IMR-90 (cell line): ENCODE measurements at regions not wholly inside any gene's neighbourhood (a gene's known extent, or its start where the extent isn't known, plus 50 kb on each side); places are given as distances from the start of the nearest gene placed in this dataset.

Source experiments
- ATAC-seq: fragments of 200-7000 bp; cut with Tn5 transposase; 2 replicates; pipeline ENCODE4 v1.9.1; 2020; ENCODE audit warnings: low read depth, mild to moderate bottlenecking, moderate library complexity
- BruUV-seq: library from RNA; stranded (reverse); fragments of 400-500 nt; replicated peaks from 2 replicates; lab custom pipeline; 2021; lab: Mats Ljungman, UMichigan
- CTCF ChIA-PET: fragments of 300-600 bp; formaldehyde crosslinking; extraction: SDS; loops from one replicate; lab custom pipeline; 2021; ENCODE audit warnings: antibody characterized with exemption; lab: Yijun Ruan, JAX
- POLR2A ChIA-PET: fragments of 300-600 bp; sonication (Branson Sonifier 250); formaldehyde crosslinking; loops from one replicate; lab custom pipeline; 2022; ENCODE audit warnings: antibody characterized with exemption; ENCODE audit not compliant: unreplicated experiment; lab: Charles Lee
- DNase-seq: peaks from one replicate; pipeline ENCODE4 v3.0.0; 2013
- H2AFZ ChIP-seq: replicated peaks from 2 replicates; pipeline ENCODE3; 2013; ENCODE audit warnings: low read length, mild to moderate bottlenecking; ENCODE audit not compliant: poor library complexity
- H2AK5ac ChIP-seq: 2 replicates; pipeline ENCODE4 v1.6.1; 2013; ENCODE audit warnings: low read depth, low read length, inconsistent platforms
- H2AK9ac ChIP-seq: replicated peaks from 2 replicates; pipeline ENCODE3; 2013; ENCODE audit warnings: mild to moderate bottlenecking, low read depth, low read length, moderate library complexity; ENCODE audit not compliant: poor library complexity
- H2BK120ac ChIP-seq: 2 replicates; pipeline ENCODE4 v1.6.1; 2013; ENCODE audit warnings: low read depth, low read length, inconsistent platforms
- H2BK15ac ChIP-seq: 3 replicates; pipeline ENCODE4 v1.6.1; 2013; ENCODE audit warnings: low read depth, low read length, inconsistent platforms
- H2BK20ac ChIP-seq: 2 replicates; pipeline ENCODE4 v1.6.1; 2013; ENCODE audit warnings: low read depth, mild to moderate bottlenecking, inconsistent platforms, low read length, moderate library complexity
- H2BK5ac ChIP-seq: 2 replicates; pipeline ENCODE4 v1.6.1; 2013; ENCODE audit warnings: mild to moderate bottlenecking, low read depth, low read length, inconsistent platforms; ENCODE audit not compliant: poor library complexity, severe bottlenecking
- H3K14ac ChIP-seq: replicated peaks from 2 replicates; pipeline ENCODE4 v1.6.1; 2013; ENCODE audit warnings: low read depth, low read length, inconsistent platforms
- H3K18ac ChIP-seq: 2 replicates; pipeline ENCODE4 v1.6.1; 2013; ENCODE audit warnings: low read depth, low read length, control low read depth
- H3K23ac ChIP-seq: 2 replicates; pipeline ENCODE4 v1.6.1; 2013; ENCODE audit warnings: low read depth, low read length, inconsistent platforms
- H3K27ac ChIP-seq: 2 replicates; pipeline ENCODE4 v1.5.1; 2013; ENCODE audit warnings: mild to moderate bottlenecking, control low read depth, low read length; ENCODE audit not compliant: insufficient read depth
- H3K27me3 ChIP-seq: 2 replicates; pipeline ENCODE4 v1.6.1; 2013; ENCODE audit warnings: low read length; ENCODE audit not compliant: control insufficient read depth, insufficient read depth
- H3K36me3 ChIP-seq: 2 replicates; pipeline ENCODE4 v1.6.1; 2013; ENCODE audit warnings: low read length, mixed read lengths; ENCODE audit not compliant: control insufficient read depth, insufficient read depth
- H3K4ac ChIP-seq: 2 replicates; pipeline ENCODE4 v1.6.1; 2013; ENCODE audit warnings: low read depth, low read length, inconsistent platforms
- H3K4me1 ChIP-seq: 2 replicates; pipeline ENCODE4 v1.6.1; 2013; ENCODE audit warnings: low read length, mixed read lengths; ENCODE audit not compliant: control insufficient read depth, insufficient read depth
- H3K4me2 ChIP-seq: 2 replicates; pipeline ENCODE4 v1.6.1; 2013; ENCODE audit warnings: low read depth, mild to moderate bottlenecking, control low read depth, low read length, moderate library complexity
- H3K4me3 ChIP-seq: 2 replicates; pipeline ENCODE4 v1.5.1; 2013; ENCODE audit warnings: low read depth, mild to moderate bottlenecking, control low read depth, low read length, moderate library complexity; ENCODE audit not compliant: insufficient read depth
- H3K56ac ChIP-seq: 2 replicates; pipeline ENCODE4 v1.6.1; 2013; ENCODE audit warnings: low read length, inconsistent platforms; ENCODE audit not compliant: insufficient read depth; ENCODE audit errors: extremely low read depth
- H3K79me1 ChIP-seq, 2 experiments: 2 replicates each; pipeline ENCODE4 v1.6.1; 2013; ENCODE audit warnings: low read length in 2 of 2, inconsistent platforms in 1 of 2, low read depth in 1 of 2
- H3K9ac ChIP-seq: 2 replicates; pipeline ENCODE4 v1.6.1; 2013; ENCODE audit warnings: low read depth, low read length, control low read depth
- H3K9me1 ChIP-seq: 2 replicates; pipeline ENCODE4 v1.6.1; 2013; ENCODE audit warnings: low read length, inconsistent platforms; ENCODE audit not compliant: insufficient read depth
- H3K9me3 ChIP-seq: 2 replicates; pipeline ENCODE4 v1.6.1; 2013; ENCODE audit warnings: low read length; ENCODE audit not compliant: control insufficient read depth, insufficient read depth
- H4K20me1 ChIP-seq: 2 replicates; pipeline ENCODE4 v1.6.1; 2013; ENCODE audit warnings: low read length, inconsistent platforms; ENCODE audit not compliant: insufficient read depth
- H4K5ac ChIP-seq: 2 replicates; pipeline ENCODE4 v1.6.1; 2013; ENCODE audit warnings: mild to moderate bottlenecking, low read depth, low read length, control low read depth
- H4K8ac ChIP-seq, 2 experiments: 2 replicates each; pipeline ENCODE4 v1.6.1; 2013; ENCODE audit warnings: low read depth in 2 of 2, low read length in 2 of 2, control low read depth in 1 of 2, inconsistent platforms in 1 of 2
- H4K91ac ChIP-seq: 2 replicates; pipeline ENCODE4 v1.6.1; 2013; ENCODE audit warnings: low read depth, low read length, inconsistent platforms; ENCODE audit not compliant: insufficient read depth
- MAFK ChIP-seq: IDR thresholded peaks from 2 replicates; pipeline ENCODE4 v1.6.1; 2012; ENCODE audit warnings: low read depth, low read length, improper control_type of control experiment
- POLR2A ChIP-seq: IDR thresholded peaks from 2 replicates; pipeline ENCODE4 v1.6.1; 2012; ENCODE audit warnings: mild to moderate bottlenecking, low read depth, low read length
- RAD21 ChIP-seq: IDR thresholded peaks from 2 replicates; pipeline ENCODE4 v1.6.1; 2012; ENCODE audit warnings: low read length, improper control_type of control experiment
- SMC3 ChIP-seq: fragments of 150-350 bp; IDR thresholded peaks from 2 replicates; pipeline ENCODE4 v1.6.1; 2016; ENCODE audit warnings: low read depth, mild to moderate bottlenecking, antibody characterized with exemption, low read length, moderate library complexity
- WGBS, 2 experiments: methylation state at CpG; one replicate each; pipeline versions ENCODE4 v1.1.5 to v1.1.7; 2013; ENCODE audit warnings: missing lambda C conversion rate in 2 of 2; ENCODE audit not compliant: insufficient read length in 1 of 2; ENCODE audit errors: extremely low coverage in 2 of 2; 5-methylcytosine and 5-hydroxymethylcytosine counted together
- dilution Hi-C: fragments of 300-500 bp; cut with HindIII; formaldehyde crosslinking; loops from one replicate; pipeline ENCODE4 v1.14.3; 2018; ENCODE audit warnings: low sequenced_read_pairs; ENCODE audit not compliant: unreplicated experiment
- in situ Hi-C: fragments of 300-500 bp; cut with MboI; formaldehyde crosslinking; loops from 3 replicates; pipeline ENCODE4 v1.14.3; 2019; ENCODE audit warnings: low sequenced_read_pairs, inconsistent platforms, mixed read lengths
- intact Hi-C: fragments of 100-400 bp; cut with micrococcal nuclease; formaldehyde crosslinking; loops from 2 replicates; pipeline ENCODE4 v1.10.0; 2022
- TF ChIP-seq, protein P1 (sequence below): conservative IDR thresholded peaks from 2 replicates; pipeline ENCODE4 v1.5.1; 2012; ENCODE audit warnings: mild to moderate bottlenecking, low read depth, low read length, improper control_type of control experiment
- TF ChIP-seq, protein P2 (sequence below): fragments of 150-350 bp; IDR thresholded peaks from 2 replicates; pipeline ENCODE4 v1.6.1; 2016; ENCODE audit warnings: low read depth, mild to moderate bottlenecking, low read length, moderate library complexity, borderline replicate concordance
- TF ChIP-seq, protein P3 (sequence below): fragments of 150-350 bp; IDR thresholded peaks from 2 replicates; pipeline ENCODE4 v1.6.1; 2017; ENCODE audit warnings: mild to moderate bottlenecking, antibody characterized with exemption, low read length, low read depth

DNA sequence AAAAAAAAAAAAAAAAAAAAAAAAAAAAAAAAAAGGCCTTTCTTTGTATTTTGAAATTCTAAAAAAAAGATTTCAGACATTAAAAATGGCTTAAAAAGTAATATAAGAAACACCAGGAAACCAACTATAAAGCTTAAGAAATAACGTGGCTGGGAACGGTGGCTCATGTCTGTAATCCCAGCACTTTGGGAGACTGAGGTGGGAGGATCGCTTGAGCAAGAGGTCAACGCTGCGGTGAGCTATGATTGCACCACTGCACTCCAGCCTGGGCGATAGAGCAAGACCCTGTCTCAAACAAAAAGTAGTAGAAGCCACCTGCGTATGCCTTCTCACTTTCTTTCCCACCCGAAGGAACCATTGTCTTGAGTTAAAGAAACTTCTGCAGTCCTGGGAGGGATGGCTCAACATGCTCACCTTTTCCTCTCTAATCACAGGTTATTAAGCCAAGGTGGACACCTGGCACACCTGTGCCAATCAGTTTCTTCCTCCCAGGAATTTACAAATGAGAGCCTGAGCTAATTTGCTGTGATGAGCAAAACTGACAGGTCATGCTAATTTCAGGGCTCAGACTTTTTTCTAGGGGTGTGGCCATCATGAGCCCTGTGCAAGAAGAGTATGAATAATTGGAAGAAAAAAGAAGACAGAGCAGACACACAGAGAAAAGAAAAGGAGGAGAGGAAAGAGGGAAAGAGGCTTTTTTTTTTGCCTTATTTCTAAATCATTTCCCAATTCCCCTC lies 72.0 kb upstream of the PARD3 start:
- no peak overlapping the region for H3K4me2 ChIP-seq
- no peak overlapping the region for H3K14ac ChIP-seq
- H4K8ac ChIP-seq = no peak overlapping the region
- no peak overlapping the region for H3K9ac ChIP-seq
- ChIA-PET CTCF (no interaction called here), POLR2A (no interaction called here)
- no peak overlapping the region for H3K4me3 ChIP-seq
- no peak overlapping the region for H2AFZ ChIP-seq
- no peaks in the 10 kb centered on the region for H3K9me1 ChIP-seq
- peaks cover 9% of the 10 kb centered on the region for H3K27me3 ChIP-seq
- no peak overlapping the region for H4K91ac ChIP-seq
- no peaks in the 10 kb centered on the region for H3K9me3 ChIP-seq
- TF ChIP-seq, protein P1, sequence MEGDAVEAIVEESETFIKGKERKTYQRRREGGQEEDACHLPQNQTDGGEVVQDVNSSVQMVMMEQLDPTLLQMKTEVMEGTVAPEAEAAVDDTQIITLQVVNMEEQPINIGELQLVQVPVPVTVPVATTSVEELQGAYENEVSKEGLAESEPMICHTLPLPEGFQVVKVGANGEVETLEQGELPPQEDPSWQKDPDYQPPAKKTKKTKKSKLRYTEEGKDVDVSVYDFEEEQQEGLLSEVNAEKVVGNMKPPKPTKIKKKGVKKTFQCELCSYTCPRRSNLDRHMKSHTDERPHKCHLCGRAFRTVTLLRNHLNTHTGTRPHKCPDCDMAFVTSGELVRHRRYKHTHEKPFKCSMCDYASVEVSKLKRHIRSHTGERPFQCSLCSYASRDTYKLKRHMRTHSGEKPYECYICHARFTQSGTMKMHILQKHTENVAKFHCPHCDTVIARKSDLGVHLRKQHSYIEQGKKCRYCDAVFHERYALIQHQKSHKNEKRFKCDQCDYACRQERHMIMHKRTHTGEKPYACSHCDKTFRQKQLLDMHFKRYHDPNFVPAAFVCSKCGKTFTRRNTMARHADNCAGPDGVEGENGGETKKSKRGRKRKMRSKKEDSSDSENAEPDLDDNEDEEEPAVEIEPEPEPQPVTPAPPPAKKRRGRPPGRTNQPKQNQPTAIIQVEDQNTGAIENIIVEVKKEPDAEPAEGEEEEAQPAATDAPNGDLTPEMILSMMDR = no peak
- TF ChIP-seq SMC3 = no peak
- TF ChIP-seq, protein P2, sequence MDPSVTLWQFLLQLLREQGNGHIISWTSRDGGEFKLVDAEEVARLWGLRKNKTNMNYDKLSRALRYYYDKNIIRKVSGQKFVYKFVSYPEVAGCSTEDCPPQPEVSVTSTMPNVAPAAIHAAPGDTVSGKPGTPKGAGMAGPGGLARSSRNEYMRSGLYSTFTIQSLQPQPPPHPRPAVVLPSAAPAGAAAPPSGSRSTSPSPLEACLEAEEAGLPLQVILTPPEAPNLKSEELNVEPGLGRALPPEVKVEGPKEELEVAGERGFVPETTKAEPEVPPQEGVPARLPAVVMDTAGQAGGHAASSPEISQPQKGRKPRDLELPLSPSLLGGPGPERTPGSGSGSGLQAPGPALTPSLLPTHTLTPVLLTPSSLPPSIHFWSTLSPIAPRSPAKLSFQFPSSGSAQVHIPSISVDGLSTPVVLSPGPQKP = no peak
- no peak for TF ChIP-seq POLR2A
- TF ChIP-seq RAD21 = no peak
- no peak for TF ChIP-seq MAFK
- TF ChIP-seq, protein P3, sequence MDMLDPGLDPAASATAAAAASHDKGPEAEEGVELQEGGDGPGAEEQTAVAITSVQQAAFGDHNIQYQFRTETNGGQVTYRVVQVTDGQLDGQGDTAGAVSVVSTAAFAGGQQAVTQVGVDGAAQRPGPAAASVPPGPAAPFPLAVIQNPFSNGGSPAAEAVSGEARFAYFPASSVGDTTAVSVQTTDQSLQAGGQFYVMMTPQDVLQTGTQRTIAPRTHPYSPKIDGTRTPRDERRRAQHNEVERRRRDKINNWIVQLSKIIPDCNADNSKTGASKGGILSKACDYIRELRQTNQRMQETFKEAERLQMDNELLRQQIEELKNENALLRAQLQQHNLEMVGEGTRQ = no peak
- ATAC-seq (no peak), DNase-seq (no peak)
- no peaks in the 10 kb centered on the region for H3K4me1 ChIP-seq
- H2AK5ac ChIP-seq = no peak overlapping the region
- H3K23ac ChIP-seq = no peak overlapping the region
- H4K20me1 ChIP-seq = no peaks in the 10 kb centered on the region
- whole genome bisulfite sequencing, 2 experiments = 91% methylated on average over 4 of the region's 8 CpGs; no CpG with 5 or more reads in 1 of the 2 experiments
- no peak overlapping the region for H2BK120ac ChIP-seq
- H3K18ac ChIP-seq = no peak overlapping the region
- no peak overlapping the region for H2AK9ac ChIP-seq
- in situ Hi-C loops (no loop called here), intact Hi-C loops (no loop called here), dilution Hi-C loops (no loop called here)
- H2BK15ac ChIP-seq = no peak overlapping the region
- BruUV-seq = no TSS peak
- no peak overlapping the region for H2BK5ac ChIP-seq
- H3K4ac ChIP-seq = no peak overlapping the region
- no peak overlapping the region for H3K56ac ChIP-seq
- H3K79me1 ChIP-seq = no peaks in the 10 kb centered on the region
- H3K36me3 ChIP-seq = no peaks in the 10 kb centered on the region
- H4K5ac ChIP-seq = no peak overlapping the region
- H2BK20ac ChIP-seq = no peak overlapping the region
- no peak overlapping the region for H3K27ac ChIP-seq
